ENCODE measurements at regions not wholly inside any gene's neighbourhood (a gene's known extent, or its start where the extent isn't known, plus 50 kb on each side); places are given as distances from the start of the nearest gene placed in this dataset.
"Not testable (repeated sequence)": the region's sequence is repeated elsewhere in the genome, so short reads cannot be mapped to it uniquely, and the experiment has no call there.

- no peak for DNase-seq (ENCODE audit: low read depth)
Measured at GRCh38 chr14:55807053-55807880, 227.3 kb downstream of the KTN1 start.

GRCh38 chr14:55807881-55808379 lies 227.9 kb downstream of the KTN1 start:
- DNase-seq (ENCODE audit: low read depth), result no peak

- DNase-seq (ENCODE audit: low read depth), result no peak
Measured at GRCh38 chr14:55813630-55814029, 233.6 kb downstream of the KTN1 start.

GRCh38 chr14:55814064-55814463 lies 234.1 kb downstream of the KTN1 start:
- DNase-seq (ENCODE audit: low read depth), result no peak

GRCh38 chr14:55814873-55815272 lies 234.9 kb downstream of the KTN1 start:
- no peak for DNase-seq (ENCODE audit: low read depth)

GRCh38 chr14:55816225-55816624 lies 236.2 kb downstream of the KTN1 start:
- no peak for DNase-seq (ENCODE audit: low read depth)

GRCh38 chr14:55819610-55820304 lies 239.8 kb downstream of the KTN1 start:
- DNase-seq (ENCODE audit: low read depth), result no peak

- no peak for DNase-seq (ENCODE audit: low read depth)
Measured at GRCh38 chr14:55822906-55823305, 242.9 kb downstream of the KTN1 start.

- no peak for DNase-seq (ENCODE audit: low read depth)
Measured at GRCh38 chr14:55832122-55832911, 252.3 kb downstream of the KTN1 start.

GRCh38 chr14:55832974-55833373 lies 253.0 kb downstream of the KTN1 start:
- DNase-seq (ENCODE audit: low read depth), result no peak

- no peak for DNase-seq (ENCODE audit: low read depth)
Measured at GRCh38 chr14:55834390-55834789, 254.4 kb downstream of the KTN1 start.

GRCh38 chr14:55835985-55836384 lies 256.0 kb downstream of the KTN1 start:
- no peak for DNase-seq (ENCODE audit: low read depth)

- DNase-seq (ENCODE audit: low read depth), result no peak
Measured at GRCh38 chr14:55837467-55837866, 257.5 kb downstream of the KTN1 start.

- no peak for DNase-seq (ENCODE audit: low read depth)
Measured at GRCh38 chr14:55838529-55839052, 258.6 kb downstream of the KTN1 start.

- DNase-seq (ENCODE audit: low read depth), result not testable (repeated sequence)
Measured at GRCh38 chr14:55839301-55839947, 259.4 kb downstream of the KTN1 start.

- no peak for DNase-seq (ENCODE audit: low read depth)
Measured at GRCh38 chr14:55840821-55841220, 260.8 kb downstream of the KTN1 start.

GRCh38 chr14:55841625-55842024 lies 261.6 kb downstream of the KTN1 start:
- no peak for DNase-seq (ENCODE audit: low read depth)

- DNase-seq (ENCODE audit: low read depth), result no peak
Measured at GRCh38 chr14:55843718-55844403, 263.9 kb downstream of the KTN1 start.

- no peak for DNase-seq (ENCODE audit: low read depth)
Measured at GRCh38 chr14:55845963-55846825, 266.2 kb downstream of the KTN1 start.

- DNase-seq (ENCODE audit: low read depth), result no peak
Measured at GRCh38 chr14:55846826-55847446, 266.9 kb downstream of the KTN1 start.

All from HS-27A (cell line).